H1 (cell line): ENCODE measurements at regions not wholly inside any gene's neighbourhood (a gene's known extent, or its start where the extent isn't known, plus 50 kb on each side); places are given as distances from the start of the nearest gene placed in this dataset.

Experiments used
- ASH2L ChIP-seq: fragments of 200-600, 300-600 bp; sonication (generic); IDR thresholded peaks from one replicate; pipeline ENCODE4 v1.7.1; 2017; ENCODE audit warnings: low read length
- CHD7 ChIP-seq: fragments of 300-600 bp; sonication (generic); IDR thresholded peaks from 2 replicates; pipeline ENCODE4 v1.7.1; 2012; ENCODE audit warnings: low read length, moderate library complexity, mild to moderate bottlenecking, inconsistent platforms; ENCODE audit not compliant: insufficient replicate concordance
- ZNF274 ChIP-seq: IDR thresholded peaks from 2 replicates; pipeline ENCODE4 v1.7.0; 2012; ENCODE audit warnings: low read length, borderline replicate concordance; ENCODE audit errors: extremely low read depth

- TF ChIP-seq CHD7 (no peak), ASH2L (no peak), ZNF274 (no peak)
These were observed 209.5 kb downstream of the NDUFA10 start (continued) for GRCh38 chr2:239815671-239816070.
